Activated CD8-positive, alpha-beta memory T cell treated with anti-CD3 and anti-CD28 coated beads for 24 hours (primary cell): ENCODE measurements at regions not wholly inside any gene's neighbourhood (a gene's known extent, or its start where the extent isn't known, plus 50 kb on each side); places are given as distances from the start of the nearest gene placed in this dataset.
"Not testable (repeated sequence)": the region's sequence is repeated elsewhere in the genome, so short reads cannot be mapped to it uniquely, and the experiment has no call there.

Source experiments
- DNase-seq: peaks from one replicate; pipeline ENCODE4 v3.0.0-alpha.2; 2020

DNA sequence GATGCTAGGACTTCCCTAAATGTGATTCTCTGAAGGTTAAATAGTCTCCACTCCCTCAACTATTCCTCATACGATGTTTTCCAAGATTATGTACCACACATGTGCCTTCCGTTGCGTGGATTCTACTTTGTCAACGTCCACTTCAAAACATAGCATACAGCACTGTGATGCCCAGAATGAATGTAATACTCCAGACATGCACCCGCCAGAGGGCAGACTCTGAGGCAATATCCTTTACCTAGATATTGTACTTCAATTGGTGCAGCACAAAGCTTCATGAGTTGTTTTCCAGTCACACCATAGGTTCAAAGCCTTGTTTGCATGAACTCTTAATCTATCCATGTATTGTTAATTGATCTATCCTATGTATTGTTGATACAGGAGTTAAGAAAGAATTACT, 201.0 kb upstream of the NABP1 start:
- DNase-seq: no peak

DNA sequence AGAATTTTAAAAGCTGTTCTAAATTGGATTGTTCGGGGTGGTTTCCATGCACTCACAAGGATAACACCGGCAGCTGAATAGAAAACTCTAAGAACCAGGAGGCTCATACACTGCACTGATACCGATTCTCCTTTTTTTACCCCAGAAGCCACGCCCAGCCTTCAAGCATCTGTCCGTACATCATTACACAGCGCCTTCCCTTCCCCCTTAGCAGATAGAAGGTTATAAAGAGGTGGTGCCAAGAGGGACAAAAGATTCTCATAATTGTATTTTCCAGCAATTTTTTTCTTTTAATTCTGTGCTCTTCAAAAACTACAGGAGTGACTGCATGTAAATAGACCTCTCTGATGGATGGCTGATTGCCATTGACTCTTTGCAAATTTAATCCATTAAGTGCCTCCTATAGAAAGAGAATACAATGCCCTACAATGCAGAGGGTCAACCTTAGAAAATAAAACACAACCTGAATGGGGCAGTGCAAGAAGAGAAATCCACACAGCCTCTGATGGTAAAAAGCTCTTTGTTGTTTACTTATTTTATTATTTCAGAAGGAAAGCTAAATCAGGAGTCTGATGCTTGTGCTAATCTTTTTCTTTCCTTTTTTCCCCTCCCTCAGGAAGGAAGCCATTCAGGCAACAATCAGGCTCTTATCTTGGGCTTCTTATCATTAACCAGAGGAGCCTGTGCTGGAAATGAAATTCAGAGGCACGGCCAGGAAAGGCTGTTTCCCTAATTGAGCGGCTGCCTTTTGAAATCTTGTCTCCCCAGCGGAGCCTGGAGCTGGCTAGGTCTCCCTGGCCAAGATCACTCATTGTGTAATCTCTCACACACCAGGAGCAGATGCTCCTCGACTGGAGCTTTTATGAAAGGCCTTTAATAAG, 198.9 kb upstream of the NABP1 start:
- no peak for DNase-seq

DNA sequence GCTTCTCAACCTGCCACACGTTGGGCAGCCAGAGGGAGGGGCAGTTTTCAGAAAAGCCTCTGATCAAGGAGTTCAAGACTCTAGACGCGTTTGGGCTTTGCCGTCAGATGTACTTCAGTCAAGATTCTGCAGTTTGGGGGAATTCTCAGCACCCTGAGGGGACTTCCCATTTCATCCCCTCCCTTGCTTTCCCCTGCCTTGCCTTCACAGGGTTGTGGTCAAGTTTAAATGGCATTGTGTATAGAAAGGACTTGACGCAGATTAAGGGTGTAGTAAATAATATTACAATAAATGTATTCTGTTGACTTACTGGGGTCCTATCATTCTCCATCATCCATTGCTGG, 198.3 kb upstream of the NABP1 start:
- no peak for DNase-seq

DNA sequence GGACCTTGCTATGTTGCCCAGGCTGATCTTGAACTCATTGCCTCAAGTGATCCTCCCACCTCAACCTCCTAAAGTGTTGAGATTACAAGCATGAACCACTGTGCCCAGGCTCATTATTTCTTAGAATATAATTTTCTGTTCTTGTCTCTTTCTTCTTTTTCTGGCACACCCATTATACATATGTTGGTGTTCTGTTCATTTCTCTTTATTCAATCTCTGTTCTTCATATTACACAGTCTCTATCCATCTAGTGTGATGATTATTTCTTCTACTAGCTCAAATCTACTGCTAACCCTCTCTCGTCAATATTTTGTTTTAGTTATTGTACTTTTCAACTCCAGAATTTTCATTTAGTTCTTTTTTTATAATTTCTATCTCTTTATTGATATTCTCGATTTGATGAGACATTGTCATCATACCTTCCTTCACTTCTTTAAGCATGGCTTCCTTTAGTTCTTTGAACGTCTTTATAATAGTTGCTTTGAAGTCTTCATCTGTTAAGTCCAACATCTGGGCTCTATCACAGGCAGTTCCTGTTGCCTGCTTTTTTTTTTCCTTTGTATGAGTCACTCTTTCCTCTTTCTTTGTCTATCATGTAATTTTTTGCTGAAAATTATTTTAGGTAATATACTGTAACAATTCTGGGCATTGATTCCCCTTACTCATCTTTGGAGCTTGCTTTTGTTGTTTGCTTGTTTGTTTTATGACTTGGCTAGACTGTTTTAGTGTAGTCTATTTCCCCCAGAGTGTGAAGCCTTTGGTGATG, 196.4 kb upstream of the NABP1 start:
- DNase-seq: no peak

DNA sequence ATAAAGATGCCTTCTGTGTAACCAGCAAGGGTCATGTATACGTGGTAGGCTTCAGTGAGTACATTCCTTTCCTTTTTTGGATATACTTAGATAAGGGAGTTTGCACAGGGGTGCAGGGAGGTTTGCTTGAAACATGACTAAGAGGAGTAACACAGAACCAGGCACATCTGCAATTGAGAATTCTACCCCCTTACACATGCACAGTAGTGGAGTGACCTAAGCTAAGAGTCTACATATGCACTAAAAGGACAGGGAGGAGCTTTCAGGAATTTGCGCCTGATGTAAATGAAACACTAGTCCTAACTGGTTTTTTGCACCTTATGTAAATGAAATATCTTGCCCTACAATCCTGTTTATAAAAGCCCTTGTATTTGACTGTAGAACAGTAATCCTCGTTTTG, 194.8 kb upstream of the NABP1 start:
- DNase-seq: no peak

DNA sequence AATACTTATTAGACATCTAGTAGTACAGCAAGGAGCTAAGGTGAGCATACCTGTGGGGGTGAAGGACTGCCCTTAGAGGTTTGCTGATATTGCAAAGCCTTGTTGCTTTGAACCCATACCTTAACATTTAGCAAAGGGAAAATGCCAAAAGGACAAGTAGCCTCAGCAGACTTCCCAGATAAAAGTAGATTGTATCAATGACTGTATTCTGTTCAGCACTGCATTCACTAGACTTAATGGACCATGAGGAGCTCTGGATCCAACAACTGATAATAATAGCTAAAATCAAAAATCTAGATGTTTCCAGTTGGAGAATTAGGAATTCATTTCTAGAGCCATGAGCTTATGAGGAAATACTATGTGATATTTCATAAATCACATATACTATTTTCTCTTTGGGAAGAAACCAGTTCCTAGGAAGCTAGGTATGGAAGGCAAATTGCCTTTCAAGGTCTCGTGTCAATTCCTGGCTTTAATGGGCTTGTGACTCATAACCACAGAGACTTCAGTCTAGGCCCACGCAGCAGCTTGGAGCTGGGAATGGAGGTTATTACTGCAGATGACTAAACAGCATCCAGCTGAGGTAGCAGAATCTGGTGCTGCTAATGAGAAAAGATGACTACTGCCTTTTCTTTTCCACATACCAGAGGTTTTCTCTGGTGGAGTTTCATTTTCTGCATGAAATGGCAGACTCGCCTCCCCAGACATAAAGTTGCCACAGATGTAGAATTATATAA, 191.2 kb upstream of the NABP1 start:
- DNase-seq: no peak

DNA sequence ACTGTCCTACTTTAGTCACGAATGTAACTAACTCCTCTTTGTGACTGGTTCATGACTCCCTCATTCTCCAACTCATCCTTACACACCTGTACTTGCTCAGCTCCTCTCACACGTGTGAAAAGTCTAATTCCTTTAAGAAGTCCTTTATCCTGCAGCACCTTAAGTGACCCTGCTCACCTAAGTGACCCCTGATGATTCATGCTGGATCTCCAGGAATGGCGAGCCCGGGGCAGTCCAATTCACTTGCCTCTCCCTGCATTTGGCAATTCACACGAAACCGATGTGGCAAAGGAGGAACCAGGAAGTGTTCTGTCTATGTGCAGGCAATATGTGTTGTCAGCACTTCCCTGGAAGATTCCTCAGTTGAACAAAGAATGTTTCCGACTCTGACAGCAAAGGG, 189.8 kb upstream of the NABP1 start:
- DNase-seq: no peak

DNA sequence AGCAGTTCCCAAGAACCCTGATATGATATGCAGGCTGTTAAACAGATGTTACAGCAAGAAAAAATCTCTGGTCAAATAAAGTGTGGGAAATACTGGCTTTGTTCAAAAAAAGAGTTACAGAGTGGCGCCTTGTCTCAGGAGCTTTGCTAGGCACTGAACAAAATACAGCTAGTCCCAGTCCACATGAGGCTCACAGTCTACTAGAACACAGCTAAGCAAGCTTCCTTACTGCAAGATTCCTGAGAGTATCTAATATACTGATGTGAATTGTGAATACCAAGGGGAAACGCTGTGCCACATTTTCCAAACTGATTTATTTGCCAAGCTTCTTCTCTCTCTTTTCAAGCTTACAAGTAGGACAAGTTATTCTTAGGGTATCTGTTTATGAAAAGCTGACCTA, 188.8 kb upstream of the NABP1 start:
- DNase-seq: no peak

DNA sequence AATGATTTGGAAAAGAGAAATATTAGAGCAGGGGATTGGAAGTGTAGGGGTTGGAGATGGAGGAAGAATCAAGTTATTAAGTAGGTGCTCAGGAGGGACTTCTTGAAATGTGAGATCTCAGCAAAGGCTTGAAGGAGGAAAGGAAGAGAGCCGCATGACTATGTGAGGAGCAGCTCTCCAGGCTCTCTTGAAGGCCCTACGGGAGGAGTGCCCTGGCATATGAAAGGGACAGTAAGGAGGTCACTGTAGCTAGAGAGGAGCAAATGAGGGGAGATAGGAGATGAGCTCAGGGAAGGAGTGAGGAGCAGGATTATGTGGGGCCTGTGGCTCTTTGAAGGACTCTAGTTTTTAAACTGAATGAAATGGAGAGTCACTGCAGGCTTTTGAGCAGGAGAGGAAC, 181.1 kb upstream of the NABP1 start:
- DNase-seq: no peak

DNA sequence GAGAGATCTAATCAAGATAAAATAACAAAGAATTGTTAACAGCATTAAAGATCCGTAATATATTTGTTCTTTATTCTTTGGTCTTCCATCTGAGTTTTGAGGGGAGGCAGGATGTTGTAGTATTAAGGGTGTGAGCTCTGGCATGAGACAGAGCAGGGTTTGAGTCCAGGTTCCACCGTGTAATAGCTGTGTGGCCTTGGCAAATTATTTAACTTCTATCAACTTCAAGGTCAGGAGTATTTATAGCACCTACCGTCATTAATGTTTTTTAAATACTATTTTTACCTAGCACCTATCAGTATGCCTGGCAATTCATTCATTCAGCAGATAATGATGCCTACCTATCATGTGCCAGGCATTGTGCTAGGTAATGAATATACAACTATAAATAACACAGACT, 180.1 kb upstream of the NABP1 start:
- DNase-seq: no peak

DNA sequence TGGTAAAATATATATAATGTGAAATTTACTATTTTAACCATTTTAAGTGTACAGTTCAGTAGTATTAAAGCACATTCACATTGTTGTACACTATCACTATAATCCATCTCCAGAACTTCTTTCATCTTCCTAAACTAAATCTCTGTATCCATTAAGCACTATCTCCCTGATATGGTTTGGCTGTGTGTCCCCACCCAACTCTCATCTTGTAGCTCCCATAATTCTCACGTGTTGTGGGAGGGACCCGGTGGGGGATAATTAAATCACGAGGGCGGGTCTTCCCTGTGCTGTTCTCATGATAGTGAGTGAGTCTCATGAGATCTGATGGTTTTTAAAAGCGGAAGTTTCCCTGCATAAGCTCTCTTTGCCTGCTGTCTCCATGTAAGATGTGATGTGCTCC, 178.9 kb upstream of the NABP1 start:
- no peak for DNase-seq

DNA sequence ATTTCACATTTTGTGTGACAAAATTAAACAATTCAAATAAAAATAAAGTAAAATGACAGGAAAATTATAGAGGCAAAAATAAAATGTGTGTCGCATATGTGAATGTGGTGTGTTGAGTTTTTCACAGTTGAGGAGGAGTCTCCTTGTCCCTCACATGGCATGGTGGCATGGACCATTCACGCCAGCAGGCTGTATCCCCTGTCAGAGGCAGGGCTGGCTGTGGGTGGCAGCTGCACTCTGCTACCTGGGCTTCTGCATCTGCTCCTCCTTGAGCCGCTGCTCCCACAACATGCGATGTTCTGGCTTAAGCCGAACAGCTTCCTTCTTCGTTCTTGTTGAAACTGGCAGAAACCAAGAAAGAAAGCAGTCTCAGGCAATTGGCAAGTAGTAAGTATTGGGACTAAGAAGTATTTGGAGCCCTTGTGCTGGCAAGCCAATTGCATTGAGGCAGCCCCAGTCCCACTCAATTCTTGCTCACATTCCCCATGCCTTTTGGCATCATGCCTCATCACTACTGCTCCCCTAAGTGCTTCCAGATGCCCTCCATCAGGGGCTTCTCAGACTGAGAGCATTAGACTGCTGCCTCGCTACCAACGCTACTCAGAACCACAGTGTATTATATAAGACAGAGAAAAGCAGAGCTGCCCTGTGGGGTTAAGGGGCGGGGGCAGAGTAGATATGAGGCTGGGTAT, 177.9 kb upstream of the NABP1 start:
- no peak for DNase-seq

DNA sequence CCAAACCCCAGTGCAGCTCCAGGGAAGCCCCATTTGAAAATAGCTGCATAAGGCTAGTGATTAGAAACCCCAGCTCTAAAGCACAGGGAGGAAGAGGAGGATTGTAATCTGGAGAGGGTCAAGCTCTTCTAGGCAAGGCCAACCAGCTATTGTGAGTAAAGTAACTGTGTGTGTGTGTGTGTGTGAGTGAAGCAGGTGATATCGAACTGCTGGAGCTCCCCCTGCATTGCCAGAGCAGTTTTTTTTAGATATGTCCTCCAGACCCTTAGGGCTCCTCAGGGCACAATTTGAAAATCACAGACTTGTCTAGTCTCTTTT, 177.4 kb upstream of the NABP1 start:
- no peak for DNase-seq

DNA sequence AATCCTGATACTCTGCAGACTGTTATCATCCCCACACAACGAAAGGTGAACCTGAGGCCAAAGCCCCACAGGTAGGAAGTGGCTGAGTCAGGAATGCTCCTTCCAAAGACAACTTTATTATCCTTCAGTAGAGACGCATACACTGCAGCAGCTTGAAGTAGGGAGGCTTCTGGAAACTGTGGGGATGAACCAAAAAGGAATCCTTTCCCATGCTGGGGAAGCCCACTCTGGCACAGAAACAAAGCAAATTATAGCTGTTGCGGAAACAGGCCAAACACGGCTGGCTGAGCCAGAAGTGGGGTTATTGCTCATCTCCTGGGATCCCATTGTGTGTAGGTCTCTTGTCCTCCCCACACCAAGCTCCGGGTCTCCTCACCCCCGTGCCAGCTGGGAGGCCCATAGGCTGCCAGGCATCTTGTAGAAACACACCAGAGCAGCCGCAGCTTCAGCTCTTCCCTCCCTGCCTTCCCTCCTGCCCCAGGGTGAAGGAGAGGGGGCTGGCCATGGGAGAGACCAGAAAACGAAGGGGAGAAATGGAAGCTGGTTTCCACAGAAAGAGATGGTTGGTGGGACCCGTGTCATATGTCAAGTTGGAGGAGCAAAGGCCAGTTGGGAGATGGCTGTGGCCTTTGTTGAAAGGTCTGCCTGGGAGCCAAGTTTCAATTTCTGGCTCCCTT, 176.9 kb upstream of the NABP1 start:
- DNase-seq: no peak

DNA sequence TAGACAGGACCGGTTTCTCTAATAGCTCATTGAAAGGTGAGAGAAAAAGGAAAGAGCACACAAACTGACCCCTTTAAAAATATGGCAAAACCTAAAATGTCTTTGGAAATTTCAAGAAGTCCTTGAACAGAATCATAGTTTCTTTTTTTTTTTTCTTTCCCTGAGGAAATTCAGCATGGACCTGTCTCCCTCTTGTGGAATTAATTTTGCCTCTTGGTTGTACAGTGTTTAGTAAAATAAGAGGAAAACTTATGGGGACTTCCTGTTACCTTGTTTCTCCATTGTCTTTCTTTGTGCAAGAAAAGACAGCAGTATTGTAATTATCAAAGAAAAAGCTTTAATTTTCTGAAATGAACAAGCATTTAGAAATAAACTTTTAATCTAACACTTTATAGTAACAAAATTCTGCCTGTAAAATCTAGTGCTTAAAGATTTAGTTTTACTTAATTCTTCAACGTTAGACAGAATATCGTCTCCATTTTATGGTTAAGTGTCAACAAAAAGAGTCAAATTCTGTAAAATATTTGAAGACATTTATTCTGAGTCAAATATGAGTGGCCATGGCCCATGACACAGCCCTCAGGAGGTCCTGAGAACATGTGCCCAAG, 176.3 kb upstream of the NABP1 start:
- DNase-seq: no peak

DNA sequence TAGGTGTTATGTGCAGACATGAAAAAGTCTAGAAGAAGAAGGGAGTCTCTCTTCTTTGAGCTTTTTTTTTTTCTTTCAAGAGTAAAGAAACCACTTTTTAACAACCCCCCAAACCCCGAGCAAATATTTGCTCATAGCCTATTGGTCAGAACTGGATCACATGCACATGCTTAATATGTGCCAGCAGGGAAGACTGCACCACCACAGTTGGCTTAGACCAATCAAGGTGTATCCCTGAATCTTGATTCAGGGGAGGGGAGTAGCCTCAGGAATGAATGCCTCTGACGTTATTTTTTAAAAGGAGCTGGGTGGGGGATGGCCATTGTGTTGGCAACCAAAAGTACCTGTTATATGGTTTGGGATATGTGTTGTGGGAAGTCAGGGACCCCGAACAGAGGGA, 171.4 kb upstream of the NABP1 start:
- DNase-seq: no peak

DNA sequence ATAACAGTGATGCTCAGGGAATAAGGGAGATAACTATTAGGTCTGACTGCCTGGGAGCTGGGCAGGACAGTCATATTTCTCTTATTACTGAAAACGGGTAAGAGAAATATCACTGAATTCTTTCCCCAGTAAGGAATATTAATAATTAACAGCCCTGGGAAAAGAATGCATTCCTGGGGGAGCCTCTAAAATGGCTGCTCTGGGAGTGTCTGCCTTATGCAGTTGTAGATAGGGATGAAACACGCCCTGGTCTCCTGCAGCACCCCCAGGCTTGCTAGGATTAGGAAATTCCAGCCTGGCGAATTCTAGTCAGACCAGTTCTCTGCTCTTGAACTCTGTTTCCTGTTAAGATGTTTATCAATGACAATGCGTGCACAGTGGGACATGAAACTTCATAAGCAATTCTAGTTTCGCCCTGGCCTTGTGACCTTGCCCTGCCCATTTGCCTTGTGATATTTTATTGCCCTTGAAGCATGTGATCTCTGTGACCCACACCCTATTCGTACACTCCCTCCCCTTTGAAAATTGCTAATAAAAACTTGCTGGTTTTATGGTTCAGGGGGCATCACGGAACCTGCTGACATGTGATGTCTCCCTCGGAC, 170.6 kb upstream of the NABP1 start:
- not testable (repeated sequence) for DNase-seq

DNA sequence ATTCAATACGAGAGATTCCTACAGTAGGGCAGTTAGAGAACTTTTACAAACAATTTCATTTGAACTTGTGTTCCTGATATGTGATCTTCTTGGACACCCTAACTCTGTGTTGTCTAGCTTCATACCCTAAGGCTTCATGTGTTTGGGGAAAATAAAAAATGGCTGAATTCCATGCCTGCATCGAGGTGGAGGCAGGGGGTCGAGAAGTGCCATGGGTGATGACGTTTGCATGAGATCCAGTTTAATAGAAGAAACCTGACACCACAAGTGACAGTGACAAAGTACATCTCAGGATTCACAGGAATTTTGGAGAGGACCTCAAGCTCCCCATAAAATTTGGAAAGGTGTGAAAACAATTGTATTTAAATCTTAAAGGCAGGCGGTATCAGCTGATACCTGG, 169.2 kb upstream of the NABP1 start:
- DNase-seq: no peak

DNA sequence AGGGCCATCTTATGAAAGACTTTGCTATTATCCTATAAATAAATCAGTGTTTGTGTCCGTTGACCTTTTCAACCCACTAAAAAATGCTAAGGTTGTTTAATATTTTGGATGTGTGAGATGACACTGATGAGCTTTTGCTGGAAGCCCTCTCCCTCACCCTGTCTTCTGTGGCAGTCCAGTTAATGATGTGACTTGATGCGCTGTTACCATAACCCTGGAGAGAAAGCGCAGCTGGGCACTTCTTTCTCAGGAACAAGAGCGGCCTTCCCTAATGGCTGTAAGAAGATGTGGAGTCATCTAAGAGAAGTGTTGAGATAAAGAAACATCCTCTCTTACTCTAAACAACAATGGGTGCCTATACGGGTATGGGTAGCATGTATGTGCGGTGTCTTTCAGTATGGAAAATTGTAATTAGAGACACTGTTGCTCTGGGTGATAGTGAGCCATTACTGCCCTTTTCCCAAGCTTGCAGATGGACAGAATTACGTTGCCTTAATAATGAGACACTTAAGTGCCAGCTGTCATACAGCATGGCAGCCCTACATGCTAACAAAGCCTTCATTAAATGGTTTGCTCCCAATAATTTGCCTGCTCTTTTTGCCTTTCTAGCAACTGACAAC, 165.6 kb upstream of the NABP1 start:
- DNase-seq: no peak

DNA sequence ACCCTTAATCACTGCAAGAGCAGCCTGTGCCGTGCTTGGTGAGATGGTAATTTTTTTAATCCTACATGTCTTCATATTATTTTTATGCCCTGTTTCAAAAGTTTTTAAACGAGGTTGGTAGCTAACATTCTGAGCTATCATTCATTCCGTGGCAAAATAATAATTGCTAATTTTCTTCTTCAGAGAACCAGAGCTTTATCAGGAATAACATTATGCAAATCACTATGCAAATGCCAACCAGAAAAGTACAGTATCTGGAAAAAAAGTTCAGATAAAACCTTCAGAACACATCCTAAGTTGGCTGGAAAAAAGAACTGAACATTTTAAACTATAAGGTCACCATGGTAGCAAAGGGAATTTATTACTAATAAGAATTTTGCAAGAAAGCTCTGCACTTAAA, 165.1 kb upstream of the NABP1 start:
- no peak for DNase-seq

DNA sequence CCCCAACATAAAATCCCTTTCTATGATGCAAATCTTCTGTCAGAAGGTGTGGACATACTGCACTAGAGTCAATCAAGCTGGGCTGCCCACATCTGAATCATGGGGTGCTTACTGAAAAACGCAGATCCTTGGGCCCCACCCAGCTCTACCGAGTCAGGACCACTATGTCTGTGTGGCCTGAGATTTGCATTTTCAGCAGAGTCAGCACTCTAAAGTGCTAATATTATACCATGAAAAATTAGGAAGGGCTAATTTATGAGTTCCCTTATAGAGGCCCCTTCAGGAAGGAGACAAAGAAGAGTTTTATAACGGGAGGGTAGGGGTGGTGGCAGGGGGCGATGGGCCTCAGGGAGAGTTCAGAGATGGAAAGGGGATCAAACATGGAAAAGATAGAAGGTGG, 163.3 kb upstream of the NABP1 start:
- DNase-seq: no peak

DNA sequence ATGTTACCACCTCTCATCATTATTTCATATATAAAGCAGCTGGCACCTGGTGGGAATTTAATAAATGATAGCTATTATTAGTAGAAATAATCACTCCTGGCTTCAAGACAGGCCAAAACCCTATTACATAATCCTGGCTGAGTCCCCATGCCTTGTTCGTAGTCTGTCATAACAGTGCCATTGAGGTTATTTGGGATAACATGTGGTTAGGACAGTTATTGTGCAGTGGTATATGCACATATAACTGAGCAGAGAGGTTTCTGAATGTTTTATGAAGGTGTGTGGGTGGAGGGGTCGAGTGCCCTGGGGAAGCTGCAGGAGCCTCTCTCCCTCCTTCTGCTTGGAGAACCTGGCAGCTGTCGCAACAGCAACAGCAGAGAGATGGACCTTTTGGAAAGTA, 162.4 kb upstream of the NABP1 start:
- DNase-seq: no peak
